Activated B cell treated with CpG ODN at 0.5 μM for 24 hours (primary cell): ENCODE measurements at regions not wholly inside any gene's neighbourhood (a gene's known extent, or its start where the extent isn't known, plus 50 kb on each side); places are given as distances from the start of the nearest gene placed in this dataset.

Source experiments
- ATAC-seq: fragments of 200-7000 bp; cut with Tn5 transposase; one replicate; pipeline ENCODE4 v1.10.0; 2021; ENCODE audit warnings: low read depth, mild to moderate bottlenecking, moderate library complexity
- CTCF ChIA-PET: fragments of 350-600 bp; sonication (Branson Sonifier 250); formaldehyde crosslinking; loops from one replicate; lab custom pipeline; 2021; ENCODE audit warnings: antibody characterized with exemption; lab: Charles Lee
- POLR2A ChIA-PET: fragments of 350-600 bp; sonication (Branson Sonifier 250); formaldehyde crosslinking; loops from one replicate; lab custom pipeline; 2021; ENCODE audit warnings: antibody characterized with exemption; lab: Charles Lee
- DNase-seq: peaks from one replicate; pipeline ENCODE4 v3.0.0; 2022
- H3K27ac Mint-ChIP-seq: one replicate; pipeline ENCODE4 v1.8.0; 2020; ENCODE audit warnings: mixed read lengths
- H3K27me3 Mint-ChIP-seq: one replicate; pipeline ENCODE4 v1.8.0; 2021; ENCODE audit warnings: mixed read lengths
- H3K36me3 Mint-ChIP-seq: one replicate; pipeline ENCODE4 v1.8.0; 2021; ENCODE audit warnings: low read depth, mixed read lengths
- H3K4me1 Mint-ChIP-seq: one replicate; pipeline ENCODE4 v1.8.0; 2021; ENCODE audit warnings: mixed read lengths
- H3K4me3 Mint-ChIP-seq: one replicate; pipeline ENCODE4 v1.8.0; 2020; ENCODE audit warnings: mild to moderate bottlenecking, mixed read lengths
- H3K9me3 Mint-ChIP-seq: one replicate; pipeline ENCODE4 v1.8.0; 2020; ENCODE audit warnings: mixed read lengths
- intact Hi-C: fragments of 100-400 bp; cut with micrococcal nuclease; formaldehyde crosslinking; loops from one replicate; pipeline ENCODE4 v1.15.1; 2024
- TF ChIP-seq, protein P1 (sequence below): fragments of 200-600 bp; IDR thresholded peaks from one replicate; pipeline ENCODE4 v1.8.0; 2022; ENCODE audit warnings: antibody characterized with exemption, mild to moderate bottlenecking

DNA sequence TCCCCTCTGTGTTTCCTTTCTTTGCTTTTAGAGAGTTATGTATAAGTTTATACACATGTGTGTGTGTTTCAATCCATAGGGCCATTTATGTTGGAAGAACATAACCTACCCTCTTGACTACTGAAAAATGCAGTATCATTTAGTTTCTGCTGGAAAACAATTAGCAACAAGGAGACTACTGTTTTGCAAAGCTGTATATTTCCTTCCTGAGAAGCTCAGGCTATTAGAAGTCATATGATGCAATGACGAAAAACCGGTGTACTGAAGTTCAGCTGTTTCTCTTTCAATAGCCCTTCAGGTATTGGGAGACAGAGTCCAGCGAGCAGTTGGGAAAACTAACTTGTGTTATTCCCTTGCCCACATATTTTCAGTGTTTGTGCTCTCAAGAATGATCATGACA, 447.7 kb upstream of the GYPC start:
- H3K36me3 Mint-ChIP-seq, result no peaks in the 10 kb centered on the region
- no peaks in the 10 kb centered on the region for H3K27me3 Mint-ChIP-seq
- no peak overlapping the region for H3K4me3 Mint-ChIP-seq
- DNase-seq (no peak), ATAC-seq (no peak)
- H3K27ac Mint-ChIP-seq, result no peak overlapping the region
- H3K9me3 Mint-ChIP-seq, result peaks cover 2% of the 10 kb centered on the region
- intact Hi-C loops, result no loop called here
- ChIA-PET POLR2A (no interaction called here), CTCF (no interaction called here)
- no peaks in the 10 kb centered on the region for H3K4me1 Mint-ChIP-seq
- TF ChIP-seq, protein P1, sequence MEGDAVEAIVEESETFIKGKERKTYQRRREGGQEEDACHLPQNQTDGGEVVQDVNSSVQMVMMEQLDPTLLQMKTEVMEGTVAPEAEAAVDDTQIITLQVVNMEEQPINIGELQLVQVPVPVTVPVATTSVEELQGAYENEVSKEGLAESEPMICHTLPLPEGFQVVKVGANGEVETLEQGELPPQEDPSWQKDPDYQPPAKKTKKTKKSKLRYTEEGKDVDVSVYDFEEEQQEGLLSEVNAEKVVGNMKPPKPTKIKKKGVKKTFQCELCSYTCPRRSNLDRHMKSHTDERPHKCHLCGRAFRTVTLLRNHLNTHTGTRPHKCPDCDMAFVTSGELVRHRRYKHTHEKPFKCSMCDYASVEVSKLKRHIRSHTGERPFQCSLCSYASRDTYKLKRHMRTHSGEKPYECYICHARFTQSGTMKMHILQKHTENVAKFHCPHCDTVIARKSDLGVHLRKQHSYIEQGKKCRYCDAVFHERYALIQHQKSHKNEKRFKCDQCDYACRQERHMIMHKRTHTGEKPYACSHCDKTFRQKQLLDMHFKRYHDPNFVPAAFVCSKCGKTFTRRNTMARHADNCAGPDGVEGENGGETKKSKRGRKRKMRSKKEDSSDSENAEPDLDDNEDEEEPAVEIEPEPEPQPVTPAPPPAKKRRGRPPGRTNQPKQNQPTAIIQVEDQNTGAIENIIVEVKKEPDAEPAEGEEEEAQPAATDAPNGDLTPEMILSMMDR, result no peak

GRCh38 chr2:126212735-126213134, 443.2 kb upstream of the GYPC start:
- ChIA-PET POLR2A (no interaction called here), CTCF (no interaction called here)
- Mint-ChIP-seq H3K4me3 (no peak overlapping the region), H3K9me3 (peaks cover 2% of the 10 kb centered on the region), H3K27me3 (no peaks in the 10 kb centered on the region), H3K36me3 (no peaks in the 10 kb centered on the region), H3K4me1 (no peaks in the 10 kb centered on the region), H3K27ac (no peak overlapping the region)
- intact Hi-C loops, result no loop called here
- ATAC-seq (no peak), DNase-seq (no peak)
- TF ChIP-seq, protein P1, result no peak

- intact Hi-C loops, result no loop called here
- CTCF ChIA-PET, result no interaction called here
- H3K9me3 Mint-ChIP-seq, result peaks cover 4% of the 10 kb centered on the region
Observed at GRCh38 chr2:126219081-126219480, 436.9 kb upstream of the GYPC start.

GRCh38 chr2:126220331-126220730, 435.6 kb upstream of the GYPC start:
- H3K27me3 Mint-ChIP-seq, result no peaks in the 10 kb centered on the region
- CTCF ChIA-PET, result no interaction called here
- H3K9me3 Mint-ChIP-seq, result peaks cover 4% of the 10 kb centered on the region
- H3K4me1 Mint-ChIP-seq, result no peaks in the 10 kb centered on the region
- no peaks in the 10 kb centered on the region for H3K36me3 Mint-ChIP-seq
- TF ChIP-seq, protein P1, result no peak
- intact Hi-C loops, result no loop called here
- no peak overlapping the region for H3K27ac Mint-ChIP-seq
- POLR2A ChIA-PET, result no interaction called here
- H3K4me3 Mint-ChIP-seq, result no peak overlapping the region
- ATAC-seq (no peak), DNase-seq (no peak)

More at GRCh38 chr2:126219081-126219480, 436.9 kb upstream of the GYPC start:
- H3K36me3 Mint-ChIP-seq, result no peaks in the 10 kb centered on the region
- no peak for DNase-seq
- POLR2A ChIA-PET, result no interaction called here
- TF ChIP-seq, protein P1, result no peak
- no peak for ATAC-seq
- no peak overlapping the region for H3K27ac Mint-ChIP-seq
- no peaks in the 10 kb centered on the region for H3K4me1 Mint-ChIP-seq
- no peaks in the 10 kb centered on the region for H3K27me3 Mint-ChIP-seq
- no peak overlapping the region for H3K4me3 Mint-ChIP-seq

- H3K4me1 Mint-ChIP-seq, result no peaks in the 10 kb centered on the region
- intact Hi-C loops, result no loop called here
- no peak overlapping the region for H3K27ac Mint-ChIP-seq
- DNase-seq (no peak), ATAC-seq (no peak)
- H3K27me3 Mint-ChIP-seq, result no peaks in the 10 kb centered on the region
- ChIA-PET CTCF (no interaction called here), POLR2A (no interaction called here)
- no peak overlapping the region for H3K4me3 Mint-ChIP-seq
- peaks cover 4% of the 10 kb centered on the region for H3K9me3 Mint-ChIP-seq
- H3K36me3 Mint-ChIP-seq, result no peaks in the 10 kb centered on the region
- TF ChIP-seq, protein P1, result no peak
Observed at GRCh38 chr2:126221506-126221905, 434.5 kb upstream of the GYPC start.
